ENCODE measurements at regions not wholly inside any gene's neighbourhood (a gene's known extent, or its start where the extent isn't known, plus 50 kb on each side); places are given as distances from the start of the nearest gene placed in this dataset.
"Not testable (repeated sequence)": the region's sequence is repeated elsewhere in the genome, so short reads cannot be mapped to it uniquely, and the experiment has no call there.

GRCh38 chr5:36772276-36773140, 104.1 kb upstream of the NIPBL start:
- intact Hi-C loops (cut with DNase I), result no loop called here
- H3K27ac ChIP-seq, result no peak overlapping the region
- ATAC-seq (no peak), DNase-seq (no peak)
- TF ChIP-seq CTCF (IDR thresholded peaks at IDR 0.05), result no peak
- H3K36me3 ChIP-seq, result no peaks in the 10 kb centered on the region
- H3K27me3 ChIP-seq (ENCODE audit: low read depth), result peaks cover 4% of the 10 kb centered on the region
- no peaks in the 10 kb centered on the region for H3K9me3 ChIP-seq
- H3K4me1 ChIP-seq, result no peaks in the 10 kb centered on the region
- no peak overlapping the region for H3K4me3 ChIP-seq

GRCh38 chr5:36777105-36777757, 99.3 kb upstream of the NIPBL start:
- no peak for DNase-seq
- intact Hi-C loops (cut with DNase I), result no loop called here
- H3K27ac ChIP-seq, result no peak overlapping the region
- H3K36me3 ChIP-seq, result no peaks in the 10 kb centered on the region
- TF ChIP-seq CTCF (IDR thresholded peaks at IDR 0.05), result peak; percentile 55
- no peak overlapping the region for H3K4me3 ChIP-seq
- peak; percentile 56 to 74 for ATAC-seq
- H3K27me3 ChIP-seq (ENCODE audit: low read depth), result no peaks in the 10 kb centered on the region
- H3K4me1 ChIP-seq, result no peaks in the 10 kb centered on the region
- H3K9me3 ChIP-seq, result no peaks in the 10 kb centered on the region

- no peak for ATAC-seq
- Histone ChIP-seq H3K4me3 (no peak overlapping the region), H3K36me3 (no peaks in the 10 kb centered on the region), H3K9me3 (no peaks in the 10 kb centered on the region), H3K27me3 (ENCODE audit: low read depth) (no peaks in the 10 kb centered on the region), H3K4me1 (no peaks in the 10 kb centered on the region), H3K27ac (no peak overlapping the region)
- DNase-seq, result no peak
- intact Hi-C loops (cut with DNase I), result no loop called here
- no peak for TF ChIP-seq CTCF (IDR thresholded peaks at IDR 0.05)
Observed at GRCh38 chr5:36778336-36778735, 98.2 kb upstream of the NIPBL start.

GRCh38 chr5:36782612-36783011, 94.0 kb upstream of the NIPBL start:
- H3K27me3 ChIP-seq (ENCODE audit: low read depth); H3K36me3 ChIP-seq; DNase-seq; ATAC-seq; H3K27ac ChIP-seq; H3K4me1 ChIP-seq; H3K9me3 ChIP-seq; intact Hi-C loops (cut with DNase I); H3K4me3 ChIP-seq: not testable (repeated sequence)

GRCh38 chr5:36786448-36787012, 90.0 kb upstream of the NIPBL start:
- intact Hi-C loops (cut with DNase I), result no loop called here
- Histone ChIP-seq H3K36me3 (no peaks in the 10 kb centered on the region), H3K4me1 (no peaks in the 10 kb centered on the region), H3K9me3 (no peaks in the 10 kb centered on the region), H3K27me3 (ENCODE audit: low read depth) (no peaks in the 10 kb centered on the region), H3K27ac (no peak overlapping the region), H3K4me3 (no peak overlapping the region)
- DNase-seq, result no peak
- no peak for TF ChIP-seq CTCF (IDR thresholded peaks at IDR 0.05)
- ATAC-seq, result no peak
